ENCODE measurements at regions not wholly inside any gene's neighbourhood (a gene's known extent, or its start where the extent isn't known, plus 50 kb on each side); places are given as distances from the start of the nearest gene placed in this dataset.

DNA sequence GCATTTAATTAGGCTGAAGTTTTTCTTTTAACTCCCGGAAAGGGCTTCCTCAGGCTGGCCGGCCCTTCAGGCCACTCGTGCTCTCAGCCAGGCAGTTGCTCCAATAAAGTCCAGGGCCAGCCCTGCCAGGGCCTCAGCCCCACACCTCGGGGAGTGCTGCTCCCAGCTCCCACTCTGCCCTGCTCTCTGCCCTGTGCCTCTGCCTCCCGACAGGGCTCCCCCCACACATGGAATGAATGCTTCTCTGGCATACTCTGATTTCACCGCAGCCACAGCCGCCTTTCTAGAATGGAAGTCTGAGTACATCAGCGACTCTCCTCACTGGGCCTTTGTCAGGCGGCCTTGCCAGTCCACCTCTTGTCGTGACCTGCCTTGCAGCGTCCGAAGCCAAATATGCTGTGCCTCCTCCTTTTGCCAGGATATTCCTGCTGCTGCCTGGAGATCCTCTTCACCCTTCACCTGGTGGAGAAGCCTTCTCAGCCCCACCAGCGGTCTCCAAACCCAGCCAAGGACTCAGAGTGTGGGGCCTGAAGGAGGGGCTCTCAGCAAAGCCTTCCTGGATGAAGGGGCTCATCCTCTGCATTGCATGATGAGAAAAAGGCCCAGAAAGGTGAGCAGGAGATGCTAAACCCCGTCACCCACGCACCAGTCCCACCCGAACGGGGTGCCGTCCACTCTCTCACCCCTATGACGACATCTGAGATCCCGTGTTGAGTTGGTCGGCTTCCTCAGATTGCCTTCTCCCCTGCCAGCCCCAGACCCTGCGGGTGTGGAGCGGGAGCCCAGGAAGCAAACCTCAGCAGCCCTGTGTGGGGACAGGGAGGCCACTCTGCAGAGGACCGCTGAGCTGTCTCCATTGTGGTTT lies 472.7 kb upstream of the HS6ST1 start:
- DNase-seq (ENCODE audit: low read depth in 2 of 2) = no peak

DNA sequence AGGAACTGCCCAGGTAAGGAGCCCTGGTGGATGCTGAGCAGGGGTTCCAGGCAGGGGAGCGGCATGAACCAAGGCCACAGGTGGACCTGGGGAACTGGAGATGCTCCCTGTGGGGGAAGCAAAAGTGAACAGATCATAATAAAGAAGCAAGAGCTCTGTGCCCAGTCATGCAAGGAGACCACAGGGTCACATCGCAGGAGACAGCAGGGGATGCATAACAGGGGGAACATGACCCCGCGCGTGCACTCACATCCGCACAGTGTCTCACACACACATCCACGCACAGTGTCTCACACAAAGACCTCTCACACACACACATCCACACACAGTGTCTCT lies 473.3 kb upstream of the HS6ST1 start:
- no peak for DNase-seq (ENCODE audit: low read depth in 2 of 2)

DNA sequence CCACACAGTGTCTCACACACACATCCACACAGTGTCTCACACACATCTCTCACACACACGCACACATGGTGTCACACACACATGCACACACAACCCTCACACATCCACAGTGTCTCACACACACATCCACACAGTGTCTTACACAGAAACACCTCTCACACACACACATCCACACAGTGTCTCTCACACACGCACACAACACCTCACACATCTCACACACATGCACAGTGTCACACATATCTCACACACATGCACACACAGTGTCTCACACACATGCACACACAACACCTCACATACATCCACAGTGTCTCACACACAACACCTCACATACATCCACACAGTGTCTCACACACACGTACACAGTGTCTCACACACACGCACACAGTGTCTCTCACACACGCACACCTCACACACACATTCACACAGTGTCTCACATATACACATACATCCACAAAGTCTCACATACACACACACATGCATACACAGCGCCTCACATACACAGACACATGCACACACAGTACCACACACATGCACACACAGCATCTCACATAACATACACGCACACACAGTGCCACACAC lies 473.9 kb upstream of the HS6ST1 start:
- DNase-seq (ENCODE audit: low read depth in 2 of 2) = no peak

DNA sequence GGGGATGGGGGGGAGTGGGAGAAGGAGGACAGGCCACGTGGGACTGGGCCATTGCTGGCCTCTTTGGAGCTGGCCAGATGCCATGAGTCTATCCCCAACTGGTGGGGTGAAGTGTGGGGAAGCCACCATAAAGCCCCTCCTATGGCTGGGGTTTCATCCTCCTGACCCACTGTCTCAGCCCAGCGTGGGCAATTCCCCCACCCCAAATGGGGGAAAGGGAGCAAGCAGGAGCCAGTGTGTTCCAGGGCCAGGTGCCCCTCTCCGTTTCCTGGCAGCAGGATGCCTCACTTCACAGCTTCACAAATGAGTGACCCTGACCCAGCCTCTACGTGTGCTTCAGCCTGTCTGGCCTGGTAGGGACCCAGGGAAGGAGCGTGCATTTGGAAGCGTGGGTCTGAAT lies 474.7 kb upstream of the HS6ST1 start:
- DNase-seq (ENCODE audit: low read depth in 2 of 2) = no peak

DNA sequence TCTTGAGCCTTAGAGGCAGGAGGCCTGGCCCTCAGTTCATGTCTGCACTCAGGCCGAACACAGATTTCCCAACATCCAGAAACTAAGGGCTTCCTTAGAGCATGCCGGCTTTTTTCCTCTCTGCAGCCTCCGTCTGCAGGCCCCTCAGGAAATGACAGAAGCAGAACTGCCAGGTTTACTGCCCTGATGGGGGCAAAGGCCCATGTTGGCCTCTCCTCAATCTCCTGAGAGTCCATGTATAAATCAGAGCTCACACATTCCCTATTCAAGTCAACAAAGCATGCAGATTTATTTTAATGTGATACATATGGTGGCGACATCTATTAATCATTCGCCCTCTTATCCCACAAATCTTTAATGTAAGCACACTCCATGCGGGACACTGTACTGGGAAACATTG lies 475.6 kb upstream of the HS6ST1 start:
- DNase-seq (ENCODE audit: low read depth in 2 of 2) = no peak

DNA sequence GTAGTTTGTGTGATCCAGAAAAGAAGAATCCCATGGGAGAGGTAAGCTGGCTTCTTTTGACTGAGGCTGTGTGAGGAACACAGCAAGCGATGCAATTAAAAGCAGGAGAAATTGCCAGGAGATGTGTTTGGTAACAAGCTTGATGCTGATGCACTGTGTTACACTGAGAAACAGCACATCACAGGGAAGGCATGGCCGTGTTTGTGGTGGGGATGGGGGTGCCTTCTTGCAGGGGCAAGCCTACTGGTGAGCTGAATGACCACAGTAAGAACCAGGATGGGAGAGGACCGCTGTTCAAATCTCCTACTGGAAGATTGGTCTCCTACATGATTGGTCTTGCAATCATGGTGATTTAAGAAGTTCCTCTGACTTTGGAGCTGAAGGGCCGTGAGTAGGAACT lies 477.7 kb upstream of the HS6ST1 start:
- DNase-seq (ENCODE audit: low read depth in 2 of 2) = no peak

DNA sequence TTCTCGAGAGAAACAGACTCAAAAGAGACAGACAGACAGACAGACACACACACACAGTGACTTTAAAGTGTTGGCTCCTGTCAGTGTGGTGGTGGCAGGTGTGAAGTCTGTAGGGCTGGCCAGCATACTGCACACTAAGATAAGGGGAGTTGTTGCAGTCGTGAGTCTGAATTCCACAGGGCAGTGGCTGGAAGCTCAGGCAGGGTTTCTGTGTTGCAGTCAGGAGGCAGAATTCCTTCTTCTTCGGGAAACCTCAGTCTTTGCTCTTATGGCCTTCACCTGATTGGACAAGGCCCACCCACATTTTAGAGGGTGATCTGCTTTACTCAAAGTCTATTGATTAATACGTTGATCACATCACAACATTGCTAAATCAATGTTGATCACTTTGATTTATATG lies 478.4 kb upstream of the HS6ST1 start:
- DNase-seq (ENCODE audit: low read depth in 2 of 2) = no peak

DNA sequence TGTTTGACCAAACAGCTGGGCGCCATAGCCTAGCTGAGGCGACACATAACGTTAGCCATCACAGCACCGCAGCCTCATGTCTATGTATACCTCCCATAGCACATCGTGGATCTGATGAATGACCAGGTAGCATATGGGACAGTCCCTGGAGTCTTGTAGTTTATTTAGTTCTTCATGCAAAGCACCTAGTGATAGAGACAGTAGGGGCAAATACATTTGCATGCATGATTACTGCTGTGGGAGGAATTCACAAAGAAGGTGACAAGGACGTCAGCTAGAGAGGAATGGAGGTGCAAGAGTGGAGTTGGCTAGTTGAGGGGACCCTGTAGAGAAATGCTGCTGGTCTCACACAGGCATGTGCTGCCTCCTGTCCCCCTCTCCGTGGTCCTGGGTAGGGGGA lies 478.9 kb upstream of the HS6ST1 start:
- DNase-seq (ENCODE audit: low read depth in 2 of 2) = no peak

DNA sequence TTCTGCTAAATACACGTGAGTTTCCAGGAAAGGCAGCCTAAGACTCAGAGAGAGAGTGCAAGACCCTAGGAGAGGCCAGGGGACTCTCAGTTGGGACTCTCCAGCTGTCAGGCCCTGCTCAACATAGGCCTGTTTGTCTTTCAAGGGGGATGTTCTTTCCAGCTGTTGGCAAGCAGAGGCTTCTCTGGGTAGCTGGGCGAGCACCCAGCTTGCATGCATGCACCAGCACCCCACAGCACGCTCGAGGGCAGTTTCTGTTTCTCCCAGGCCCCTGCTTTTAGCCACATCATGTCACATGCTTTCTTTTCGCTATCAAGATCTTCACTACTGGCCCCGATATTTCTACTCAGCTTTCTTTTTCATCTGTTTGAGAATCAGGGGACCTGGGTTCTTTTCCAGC lies 479.3 kb upstream of the HS6ST1 start:
- no peak for DNase-seq (ENCODE audit: low read depth in 2 of 2)

DNA sequence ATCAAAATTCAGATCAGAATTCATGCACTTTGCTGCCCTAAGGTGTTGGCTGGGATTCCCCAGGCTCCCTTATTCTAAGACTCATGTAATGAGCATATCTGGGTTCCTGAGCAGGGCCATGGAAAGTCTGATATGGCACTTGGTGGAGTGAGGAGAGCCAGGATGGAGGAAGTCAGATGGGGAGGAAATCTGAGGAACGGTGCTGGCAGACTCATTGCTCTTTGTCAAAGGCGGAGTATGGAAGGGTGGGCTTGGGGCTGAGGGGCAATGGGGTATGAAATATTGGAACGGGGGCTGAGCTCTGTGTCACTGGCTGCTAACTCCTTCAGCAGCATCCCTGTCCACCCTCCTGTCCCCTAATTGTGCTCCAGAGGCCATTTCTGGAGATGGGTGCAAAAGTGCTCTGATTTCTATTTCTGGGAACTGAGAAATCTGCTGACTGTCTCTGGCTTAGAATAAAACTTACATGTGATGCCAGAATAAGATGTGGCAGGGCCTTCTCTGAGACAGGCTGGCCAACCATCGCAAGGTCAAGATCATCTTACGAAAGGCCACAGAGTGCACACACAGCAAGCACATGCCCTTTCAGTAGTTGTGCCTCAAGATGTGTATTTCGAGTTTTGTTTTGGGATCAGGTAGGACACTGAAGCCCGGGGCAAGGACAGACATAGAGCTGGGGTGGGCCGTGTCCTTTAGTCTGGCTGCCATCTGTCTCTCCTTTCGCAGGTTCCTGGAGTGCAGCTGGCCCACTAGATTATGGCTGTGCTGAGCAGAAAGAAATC lies 480.0 kb upstream of the HS6ST1 start:
- DNase-seq (ENCODE audit: low read depth in 2 of 2) = no peak

DNA sequence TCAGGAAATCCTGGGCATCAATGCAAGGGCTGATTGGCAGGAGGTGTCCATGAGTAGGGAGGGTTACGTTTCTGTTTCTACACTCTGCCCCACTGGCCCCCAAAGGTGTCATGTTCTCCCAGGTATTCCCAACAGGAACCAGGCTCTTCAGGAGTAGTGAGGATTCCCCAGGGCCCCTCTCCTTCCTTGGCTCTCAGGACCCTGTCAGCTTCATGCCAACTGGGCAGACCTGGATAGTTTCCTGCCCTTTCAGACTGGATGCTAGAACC lies 480.6 kb upstream of the HS6ST1 start:
- DNase-seq (ENCODE audit: low read depth in 2 of 2) = no peak

DNA sequence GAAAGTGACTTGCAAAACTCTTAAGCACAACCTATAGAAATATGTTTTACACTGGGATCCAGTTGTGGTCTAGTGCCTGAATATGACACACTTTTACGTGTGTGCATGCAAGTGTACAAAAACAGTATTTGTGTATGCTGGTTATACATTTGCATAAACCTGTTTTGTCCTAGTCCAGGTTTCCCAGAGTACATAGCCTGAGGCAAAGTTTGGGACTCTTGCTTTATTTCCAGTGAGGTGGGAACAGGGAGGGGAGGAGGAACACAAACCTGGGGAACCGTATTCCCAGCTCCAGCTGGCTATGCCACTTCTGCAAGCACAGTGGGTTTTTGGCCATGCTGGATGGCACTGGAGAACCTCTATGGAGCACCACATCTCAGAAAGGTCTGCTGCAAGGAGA lies 481.1 kb upstream of the HS6ST1 start:
- no peak for DNase-seq (ENCODE audit: low read depth in 2 of 2)

DNA sequence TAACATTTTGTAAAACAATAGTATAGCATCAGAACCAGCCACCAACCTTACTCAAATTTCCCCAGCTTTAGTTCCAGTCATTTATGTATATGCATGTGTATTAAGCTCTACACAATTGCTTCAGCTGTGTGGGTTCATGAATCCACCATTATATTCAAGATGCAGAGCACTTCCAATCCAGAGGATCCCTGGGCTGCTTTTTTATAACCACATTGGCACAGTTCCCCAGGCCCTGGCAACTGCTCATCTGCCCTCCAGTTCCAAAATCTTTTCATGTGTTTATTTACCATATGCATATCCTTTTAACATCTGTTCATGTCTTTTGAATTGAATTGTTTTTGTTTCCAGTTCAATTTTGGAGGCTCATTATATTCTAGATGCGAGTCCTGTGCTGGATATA lies 482.9 kb upstream of the HS6ST1 start:
- no peak for DNase-seq (ENCODE audit: low read depth in 2 of 2)

DNA sequence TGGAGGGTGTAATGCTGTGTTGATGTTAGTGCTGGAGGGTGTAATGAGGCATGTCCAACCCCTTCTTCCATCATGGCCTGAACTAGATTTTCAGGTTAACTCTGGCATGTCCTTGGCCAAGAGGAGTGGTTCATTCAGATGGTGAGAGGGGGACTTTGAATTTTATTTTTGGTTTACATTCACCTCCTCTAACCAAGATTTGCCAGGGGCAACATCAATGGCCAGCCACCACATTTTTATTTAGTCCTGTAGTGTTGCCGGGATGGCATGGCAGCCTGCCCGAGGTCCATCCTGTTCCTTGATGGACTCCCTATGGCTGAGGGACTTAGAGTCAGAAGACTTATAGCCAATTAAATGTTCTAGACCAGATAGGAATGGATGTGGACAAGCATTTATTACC lies 484.6 kb upstream of the HS6ST1 start:
- DNase-seq (ENCODE audit: low read depth in 2 of 2) = no peak

DNA sequence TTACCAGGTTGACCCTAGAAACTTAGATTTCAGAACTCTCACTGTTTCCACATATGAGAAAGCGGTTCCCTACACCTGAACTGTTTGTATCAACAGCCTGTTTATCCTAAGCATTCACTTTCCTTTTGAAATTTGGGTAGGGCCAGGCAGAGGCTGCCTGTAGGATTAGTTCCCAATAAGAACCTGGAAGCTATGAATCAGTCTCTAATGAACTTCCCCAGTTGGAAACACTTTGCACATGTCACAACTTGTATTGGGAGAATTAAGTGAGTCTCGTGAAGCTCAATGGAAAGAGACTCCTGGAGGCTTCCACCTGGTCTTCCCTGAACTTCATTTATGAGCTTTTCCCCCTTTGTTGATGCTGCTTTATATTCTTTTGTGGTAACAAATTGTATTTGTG lies 486.6 kb upstream of the HS6ST1 start:
- no peak for DNase-seq (ENCODE audit: low read depth in 2 of 2)

DNA sequence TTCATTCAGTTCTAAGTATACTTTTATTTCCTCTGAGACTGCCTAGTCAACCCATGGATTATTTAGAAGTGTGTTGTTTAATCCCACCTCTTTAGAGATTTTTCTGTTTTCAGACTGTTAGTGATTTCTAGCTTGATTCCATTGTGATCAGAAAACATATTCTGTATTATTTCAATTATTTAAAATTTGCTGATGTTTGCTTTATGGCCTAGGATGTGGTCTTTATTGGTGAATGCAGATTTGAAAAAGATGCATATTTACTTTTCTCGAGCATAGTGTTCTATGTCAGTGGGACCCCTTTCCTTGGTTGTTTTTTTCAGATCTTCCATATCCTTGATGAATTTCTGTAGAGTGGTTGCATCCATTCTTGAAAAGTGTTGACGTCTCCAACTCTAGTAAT lies 487.2 kb upstream of the HS6ST1 start:
- no peak for DNase-seq (ENCODE audit: low read depth in 2 of 2)

DNA sequence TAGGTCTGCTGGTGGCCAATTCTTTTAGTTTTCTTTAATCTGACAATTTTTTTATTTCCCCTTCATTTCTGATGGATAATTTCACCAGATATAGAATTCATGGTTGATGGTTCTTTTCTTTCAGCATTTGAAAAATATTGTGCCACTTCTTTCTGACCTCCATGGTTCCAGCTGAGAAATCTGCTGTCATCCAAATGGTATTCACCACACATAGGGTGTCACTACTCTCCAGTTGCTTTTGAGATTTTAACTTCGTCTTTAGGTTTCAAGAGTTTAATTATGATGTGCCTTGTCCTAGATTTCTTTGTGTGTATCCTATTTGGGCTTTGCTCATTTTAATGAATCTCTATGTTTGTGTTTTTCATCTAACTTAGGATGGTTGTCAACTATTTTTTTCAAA lies 488.6 kb upstream of the HS6ST1 start:
- no peak for DNase-seq (ENCODE audit: low read depth in 2 of 2)

DNA sequence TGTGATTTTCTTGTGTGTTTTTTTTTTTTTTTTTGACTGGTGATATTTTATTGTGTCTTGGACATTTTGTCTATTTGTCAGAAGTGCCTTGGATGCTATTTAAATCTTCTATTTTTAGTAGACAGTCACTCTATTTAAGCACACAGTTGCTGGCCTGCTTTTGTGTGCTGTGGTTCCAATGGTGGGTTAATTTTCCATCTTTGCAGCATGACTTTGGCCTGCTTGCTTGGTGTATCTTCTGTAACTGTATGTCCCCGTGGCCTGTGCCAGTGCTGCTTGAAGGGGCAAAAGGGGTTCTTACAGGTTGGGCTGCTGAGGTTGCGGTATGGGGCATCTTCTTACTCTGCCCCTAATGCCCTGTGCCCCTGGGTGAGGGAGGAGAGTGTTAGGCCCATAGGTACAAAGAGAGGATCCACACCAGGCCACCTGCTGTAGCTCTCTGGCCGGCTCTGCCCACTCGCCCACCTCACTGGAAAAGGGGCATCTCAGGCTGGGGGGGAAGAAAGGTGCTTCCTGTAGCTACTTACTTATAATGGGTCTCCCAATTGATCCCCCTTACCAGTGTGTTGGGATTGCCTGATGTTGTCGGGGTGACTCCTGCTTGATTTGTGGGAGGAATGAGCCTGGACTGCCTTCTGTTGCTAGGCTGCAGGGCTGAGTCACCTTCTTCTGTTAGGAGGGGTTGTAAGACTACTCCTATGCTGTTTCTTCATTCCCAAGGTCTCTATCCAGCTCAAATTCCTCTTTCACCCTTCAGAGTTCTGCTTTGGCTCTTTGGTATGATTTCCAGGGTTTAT lies 490.0 kb upstream of the HS6ST1 start:
- no peak for DNase-seq (ENCODE audit: low read depth in 2 of 2)

DNA sequence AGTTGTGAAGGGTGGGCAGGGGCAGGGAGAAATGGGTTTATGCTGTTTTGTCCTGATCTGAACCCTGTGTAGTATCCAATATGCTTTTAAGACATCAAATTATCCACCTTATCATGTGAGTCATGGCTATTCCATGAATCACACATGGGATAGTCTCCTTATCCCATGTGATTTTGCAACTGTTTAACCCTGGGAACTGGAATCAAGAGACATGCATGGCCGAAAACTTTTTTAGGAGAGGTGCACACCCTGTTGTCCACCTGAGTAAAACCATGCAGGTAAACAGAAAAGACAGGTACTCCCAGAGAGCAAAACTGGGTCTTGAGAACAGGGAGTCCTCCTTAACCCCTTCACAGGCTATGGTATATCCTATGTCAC lies 490.6 kb upstream of the HS6ST1 start:
- DNase-seq (ENCODE audit: low read depth in 2 of 2) = no peak

DNA sequence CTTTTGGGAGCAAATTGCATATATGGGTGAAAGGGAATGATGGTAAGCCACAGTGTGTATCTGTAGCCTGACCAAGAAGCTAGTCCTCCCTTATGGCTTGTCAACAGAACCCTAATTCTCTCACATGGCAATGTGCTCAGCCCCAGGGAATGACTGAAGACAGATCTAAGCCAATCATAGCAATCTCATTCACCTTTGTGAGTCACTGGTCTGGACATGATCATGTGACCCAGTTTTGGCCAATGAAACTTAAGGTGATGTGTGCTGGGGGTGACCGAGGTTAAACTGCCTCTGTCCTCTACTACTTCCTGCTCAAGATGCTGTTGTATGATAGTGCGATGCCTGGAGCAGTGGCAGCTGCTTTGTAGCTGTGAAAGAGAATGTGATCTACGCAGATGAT lies 491.2 kb upstream of the HS6ST1 start:
- no peak for DNase-seq (ENCODE audit: low read depth in 2 of 2)

DNA sequence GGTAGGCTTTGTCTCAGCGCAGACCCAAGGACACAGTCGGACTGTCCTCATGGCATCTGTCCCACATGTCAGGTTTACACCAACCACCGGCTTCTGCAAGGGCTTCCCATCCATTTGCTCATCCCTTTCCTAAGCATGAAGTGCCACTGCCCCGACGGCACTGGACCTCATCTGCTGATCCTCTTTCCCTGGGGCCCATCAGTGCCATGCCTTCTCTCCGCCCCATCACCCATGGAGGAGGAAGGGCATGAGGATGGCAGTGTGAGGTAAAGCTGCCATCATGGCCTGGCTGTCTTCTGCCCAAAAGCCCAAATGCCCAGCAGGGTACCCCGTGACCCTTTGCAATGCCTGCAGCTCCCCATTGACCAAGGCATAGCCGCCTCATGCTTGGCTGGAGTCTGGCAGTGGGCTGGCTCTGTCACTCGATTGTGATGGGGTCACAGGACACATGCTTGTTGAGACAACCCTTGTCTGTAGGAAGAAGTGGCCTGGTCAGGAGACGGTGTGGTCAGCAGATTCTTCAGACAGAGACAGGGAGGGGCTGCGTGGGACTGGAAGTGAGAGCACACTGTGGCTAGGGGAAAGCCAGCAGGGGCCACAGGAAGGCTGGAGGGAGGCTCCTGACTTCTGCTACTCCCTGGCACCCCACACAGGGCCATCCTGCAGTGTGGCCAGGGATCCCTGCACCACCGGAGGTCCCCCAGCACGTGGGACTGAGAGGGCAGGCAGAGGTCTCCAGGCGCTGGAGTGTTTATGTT lies 493.7 kb upstream of the HS6ST1 start:
- DNase-seq (ENCODE audit: low read depth in 2 of 2) = no peak
